ENCODE measurements at regions not wholly inside any gene's neighbourhood (a gene's known extent, or its start where the extent isn't known, plus 50 kb on each side); places are given as distances from the start of the nearest gene placed in this dataset.

GRCh38 chr2:56537756-56538155 is 354.0 kb downstream of the CCDC85A start:
- TF ChIP-seq CTCF (IDR thresholded peaks at IDR 0.05), result no peak
- H3K4me1 Mint-ChIP-seq (ENCODE audit: unreplicated experiment), result peaks cover 11% of the 10 kb centered on the region
- H3K4me3 Mint-ChIP-seq (ENCODE audit: unreplicated experiment), result no peak overlapping the region
- no peak for DNase-seq (ENCODE audit: extremely low spot score, unreplicated experiment)
- no peaks in the 10 kb centered on the region for H3K27me3 Mint-ChIP-seq (ENCODE audit: unreplicated experiment)
- H3K27ac Mint-ChIP-seq (ENCODE audit: unreplicated experiment), result no peak overlapping the region
- peaks cover 6% of the 10 kb centered on the region for H3K9me3 Mint-ChIP-seq (ENCODE audit: unreplicated experiment)
- H3K36me3 Mint-ChIP-seq (ENCODE audit: unreplicated experiment), result no peaks in the 10 kb centered on the region

- no peaks in the 10 kb centered on the region for H3K36me3 Mint-ChIP-seq (ENCODE audit: unreplicated experiment)
- H3K4me1 Mint-ChIP-seq (ENCODE audit: unreplicated experiment), result peaks cover 8% of the 10 kb centered on the region
- no peak overlapping the region for H3K27ac Mint-ChIP-seq (ENCODE audit: unreplicated experiment)
- no peaks in the 10 kb centered on the region for H3K27me3 Mint-ChIP-seq (ENCODE audit: unreplicated experiment)
- TF ChIP-seq CTCF (IDR thresholded peaks at IDR 0.05), result no peak
- H3K9me3 Mint-ChIP-seq (ENCODE audit: unreplicated experiment), result peaks cover 6% of the 10 kb centered on the region
- DNase-seq (ENCODE audit: extremely low spot score, unreplicated experiment), result no peak
- H3K4me3 Mint-ChIP-seq (ENCODE audit: unreplicated experiment), result no peak overlapping the region
These were observed 355.8 kb downstream of the CCDC85A start for GRCh38 chr2:56539618-56540017.

- Mint-ChIP-seq H3K4me1 (ENCODE audit: unreplicated experiment) (peaks cover 8% of the 10 kb centered on the region), H3K9me3 (ENCODE audit: unreplicated experiment) (peaks cover 6% of the 10 kb centered on the region), H3K27me3 (ENCODE audit: unreplicated experiment) (no peaks in the 10 kb centered on the region), H3K36me3 (ENCODE audit: unreplicated experiment) (no peaks in the 10 kb centered on the region), H3K4me3 (ENCODE audit: unreplicated experiment) (no peak overlapping the region), H3K27ac (ENCODE audit: unreplicated experiment) (no peak overlapping the region)
- DNase-seq (ENCODE audit: extremely low spot score, unreplicated experiment), result no peak
- TF ChIP-seq CTCF (IDR thresholded peaks at IDR 0.05), result no peak
These were observed 356.7 kb downstream of the CCDC85A start for GRCh38 chr2:56540467-56540866.

DNA sequence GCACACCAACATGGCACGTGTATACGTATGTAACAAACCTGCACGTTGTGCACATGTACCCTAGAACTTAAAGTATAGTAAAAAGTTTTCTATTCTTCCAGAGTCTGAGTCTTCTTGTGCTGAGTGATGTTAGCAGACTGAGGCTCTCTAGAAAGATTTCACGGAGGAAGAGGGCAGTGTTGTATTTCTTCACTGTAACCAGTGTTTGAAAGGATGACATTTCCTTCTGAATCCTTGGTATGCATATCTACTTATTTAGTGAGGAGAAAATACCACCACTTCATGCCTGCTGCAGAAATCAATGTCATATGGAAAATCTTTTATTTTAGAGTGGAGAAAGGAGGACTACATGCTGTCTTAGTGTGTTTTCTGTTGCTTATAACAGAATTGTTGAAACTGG is 357.1 kb downstream of the CCDC85A start:
- no peaks in the 10 kb centered on the region for H3K27me3 Mint-ChIP-seq (ENCODE audit: unreplicated experiment)
- DNase-seq (ENCODE audit: extremely low spot score, unreplicated experiment), result no peak
- H3K9me3 Mint-ChIP-seq (ENCODE audit: unreplicated experiment), result peaks cover 6% of the 10 kb centered on the region
- H3K4me1 Mint-ChIP-seq (ENCODE audit: unreplicated experiment), result peaks cover 8% of the 10 kb centered on the region
- TF ChIP-seq CTCF (IDR thresholded peaks at IDR 0.05), result peak; percentile 36
- H3K36me3 Mint-ChIP-seq (ENCODE audit: unreplicated experiment), result no peaks in the 10 kb centered on the region
- no peak overlapping the region for H3K27ac Mint-ChIP-seq (ENCODE audit: unreplicated experiment)
- H3K4me3 Mint-ChIP-seq (ENCODE audit: unreplicated experiment), result no peak overlapping the region

DNA sequence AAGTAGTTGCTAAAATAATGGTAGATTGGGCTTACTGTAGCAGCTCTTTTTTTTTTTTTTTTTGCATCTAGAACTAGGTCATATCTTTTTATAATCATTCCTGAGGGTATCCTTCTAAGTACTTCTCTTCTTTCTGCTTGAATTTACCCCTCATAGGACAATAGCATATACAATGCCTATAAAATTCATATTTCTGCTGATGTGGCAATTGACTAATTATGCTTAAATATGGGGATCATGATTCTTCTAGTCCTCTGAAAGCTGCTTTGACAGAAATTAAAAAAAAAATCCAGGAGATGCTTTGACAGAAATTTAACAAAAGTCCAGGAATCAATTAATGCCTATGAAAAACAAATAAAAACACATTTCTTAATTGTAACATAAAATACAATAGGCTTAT is 358.4 kb downstream of the CCDC85A start:
- DNase-seq (ENCODE audit: extremely low spot score, unreplicated experiment), result no peak
- H3K36me3 Mint-ChIP-seq (ENCODE audit: unreplicated experiment), result no peaks in the 10 kb centered on the region
- no peak for TF ChIP-seq CTCF (IDR thresholded peaks at IDR 0.05)
- H3K27me3 Mint-ChIP-seq (ENCODE audit: unreplicated experiment), result no peaks in the 10 kb centered on the region
- H3K4me1 Mint-ChIP-seq (ENCODE audit: unreplicated experiment), result peaks cover 8% of the 10 kb centered on the region
- peaks cover 6% of the 10 kb centered on the region for H3K9me3 Mint-ChIP-seq (ENCODE audit: unreplicated experiment)
- no peak overlapping the region for H3K4me3 Mint-ChIP-seq (ENCODE audit: unreplicated experiment)
- H3K27ac Mint-ChIP-seq (ENCODE audit: unreplicated experiment), result no peak overlapping the region
